ENCODE measurements at regions not wholly inside any gene's neighbourhood (a gene's known extent, or its start where the extent isn't known, plus 50 kb on each side); places are given as distances from the start of the nearest gene placed in this dataset.

GRCh38 chr7:137172105-137172590 lies 171.4 kb downstream of the PTN start:
- FAIRE-seq, result no peak
- no peak for DNase-seq (ENCODE audit: insufficient read length, low spot score)

GRCh38 chr7:137169282-137169698 lies 174.2 kb downstream of the PTN start:
- no peak for FAIRE-seq
- DNase-seq (ENCODE audit: insufficient read length, low spot score), result peak; percentile 23

DNA sequence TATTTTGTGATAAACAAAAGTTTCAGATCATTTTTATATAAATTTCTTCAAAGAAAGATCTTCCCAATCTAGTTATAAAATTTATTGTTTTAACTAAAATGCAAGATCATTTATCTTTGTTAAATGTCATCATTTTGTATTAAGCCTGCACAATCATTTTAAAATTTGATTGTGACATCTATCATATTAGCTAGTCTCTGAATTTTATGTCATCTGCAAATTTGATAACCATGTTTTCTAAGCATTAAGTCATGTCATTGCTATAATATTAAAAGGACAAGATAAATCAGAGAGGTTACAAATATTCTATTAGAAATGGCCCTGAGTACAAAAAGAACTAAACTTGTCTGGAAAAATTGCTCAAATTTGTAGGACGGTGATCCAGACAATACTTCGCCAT lies 175.9 kb downstream of the PTN start:
- FAIRE-seq (no peak), DNase-seq (ENCODE audit: insufficient read length, low spot score) (no peak)

DNA sequence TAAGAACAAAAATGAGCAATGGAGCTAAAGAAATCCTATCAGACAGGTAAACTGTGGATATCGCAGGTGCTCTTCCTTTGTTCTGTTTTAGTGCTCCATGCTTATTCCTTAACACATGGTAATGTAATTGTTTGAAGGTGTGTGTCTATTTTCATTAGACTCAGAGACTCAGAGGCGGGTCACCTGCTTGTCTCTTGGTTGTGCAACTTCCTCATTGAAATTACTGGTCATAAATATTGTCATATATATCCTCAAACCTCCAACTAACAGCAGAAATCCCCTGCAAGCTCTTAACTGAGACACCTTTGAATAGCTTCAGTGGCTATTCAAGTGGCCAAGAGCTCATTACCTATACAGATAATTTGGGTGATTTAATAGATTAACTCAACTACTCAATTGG lies 177.2 kb downstream of the PTN start:
- DNase-seq (ENCODE audit: insufficient read length, low spot score) (no peak), FAIRE-seq (no peak)

DNA sequence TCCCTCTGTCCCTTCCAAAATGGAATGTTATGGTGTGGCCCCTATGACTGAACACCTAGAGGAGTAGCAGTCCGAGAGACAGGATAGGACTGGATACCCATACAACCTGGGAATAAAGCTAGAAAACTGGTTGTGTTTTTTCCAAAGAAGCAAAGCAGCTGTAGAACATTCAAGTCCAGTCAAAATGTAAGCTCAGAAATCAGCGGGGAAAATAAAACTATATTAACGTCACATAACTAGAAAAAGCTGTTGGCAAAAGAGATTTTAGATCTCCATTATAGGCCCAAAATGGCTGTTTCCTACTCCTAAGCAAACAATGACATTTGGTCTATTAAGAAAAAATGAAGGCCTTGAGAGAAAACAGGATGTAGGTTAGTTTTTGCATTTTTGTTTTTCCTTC lies 177.7 kb downstream of the PTN start:
- no peak for FAIRE-seq

GRCh38 chr7:137165241-137165640 lies 178.3 kb downstream of the PTN start:
- DNase-seq (ENCODE audit: insufficient read length, low spot score) (no peak), FAIRE-seq (no peak)

More for the DNA sequence above, 177.7 kb downstream of the PTN start:
- no peak for DNase-seq (ENCODE audit: insufficient read length, low spot score)

DNA sequence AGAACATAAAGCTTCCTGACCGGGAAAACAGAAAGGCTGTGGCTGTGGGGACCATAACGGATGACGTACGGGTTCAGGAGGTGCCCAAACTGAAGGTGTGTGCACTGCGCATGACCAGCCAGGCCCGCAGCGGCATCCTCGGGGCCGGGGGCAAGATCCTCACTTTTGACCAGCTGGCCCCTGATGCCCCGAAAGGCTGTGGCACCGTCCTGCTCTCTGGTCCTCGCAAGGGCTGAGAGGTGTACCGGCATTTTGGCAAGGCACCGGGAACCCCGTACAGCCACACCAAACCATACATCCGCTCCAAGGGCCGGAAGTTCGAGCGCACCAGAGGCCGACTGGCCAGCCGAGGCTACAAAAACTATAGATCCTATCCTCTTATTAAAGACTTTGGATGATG lies 179.3 kb downstream of the PTN start:
- FAIRE-seq (no peak), DNase-seq (ENCODE audit: insufficient read length, low spot score) (no peak)

GRCh38 chr7:137160236-137160635 lies 183.3 kb downstream of the PTN start:
- no peak for FAIRE-seq

DNA sequence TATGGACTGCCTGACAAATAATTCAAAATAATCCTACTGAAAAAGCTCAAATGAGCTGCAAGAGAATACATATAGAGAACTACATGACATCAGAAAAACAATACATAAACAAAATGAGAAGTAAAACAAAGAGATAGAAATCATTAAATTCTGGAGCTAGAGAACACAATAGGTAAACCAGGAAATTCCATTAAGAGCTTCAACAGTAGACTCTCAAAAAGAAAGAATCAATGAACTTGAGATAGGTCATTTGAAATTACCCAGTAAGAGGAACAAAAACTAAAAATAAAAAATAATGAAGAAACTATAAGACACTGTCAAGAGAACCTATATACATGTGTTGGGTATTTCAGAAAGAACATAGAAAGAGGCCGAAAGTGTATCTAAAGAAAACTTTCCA lies 186.3 kb downstream of the PTN start:
- no peak for DNase-seq (ENCODE audit: insufficient read length, low spot score)
- no peak for FAIRE-seq

More at GRCh38 chr7:137160236-137160635, 183.3 kb downstream of the PTN start:
- DNase-seq (ENCODE audit: insufficient read length, low spot score), result no peak

DNA sequence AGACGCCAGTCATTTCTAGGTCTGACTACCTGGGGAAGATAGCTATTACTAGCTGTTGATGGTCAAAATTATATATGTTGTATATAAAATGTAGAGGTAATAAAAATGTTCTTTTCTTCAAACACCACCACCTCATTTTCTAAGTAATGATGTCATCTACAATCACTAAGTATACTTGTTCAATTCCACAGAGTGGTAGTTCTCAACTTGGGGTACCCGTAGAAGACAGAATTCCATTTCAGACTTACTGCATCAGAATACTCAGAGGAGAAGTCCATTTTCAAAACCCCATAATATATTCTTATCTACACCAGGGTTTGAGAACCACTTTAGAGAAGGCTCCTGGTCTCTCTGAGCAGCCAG lies 191.9 kb downstream of the PTN start:
- no peak for FAIRE-seq
- no peak for DNase-seq (ENCODE audit: insufficient read length, low spot score)

GRCh38 chr7:137151041-137151689 lies 192.4 kb downstream of the PTN start:
- DNase-seq (ENCODE audit: insufficient read length, low spot score) (no peak), FAIRE-seq (no peak)

DNA sequence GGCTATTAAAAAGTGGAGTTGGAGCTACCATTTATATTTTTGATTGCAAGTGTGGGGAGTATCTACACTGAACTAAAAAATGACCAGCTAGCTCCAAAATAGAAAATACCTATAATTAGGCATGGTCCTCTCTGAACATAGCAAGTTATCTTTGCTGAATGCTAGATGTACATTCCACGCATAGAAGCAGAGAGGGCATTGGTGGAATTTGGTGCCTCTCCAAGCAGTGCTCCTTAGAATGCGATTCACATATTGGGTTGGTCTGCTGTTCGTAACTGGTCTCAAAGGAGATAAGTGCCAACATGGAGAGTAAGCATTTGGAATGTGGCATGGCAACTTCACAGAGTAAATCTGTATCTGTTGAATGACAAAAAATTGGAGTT lies 196.2 kb downstream of the PTN start:
- no peak for DNase-seq (ENCODE audit: insufficient read length, low spot score)
- FAIRE-seq, result no peak

DNA sequence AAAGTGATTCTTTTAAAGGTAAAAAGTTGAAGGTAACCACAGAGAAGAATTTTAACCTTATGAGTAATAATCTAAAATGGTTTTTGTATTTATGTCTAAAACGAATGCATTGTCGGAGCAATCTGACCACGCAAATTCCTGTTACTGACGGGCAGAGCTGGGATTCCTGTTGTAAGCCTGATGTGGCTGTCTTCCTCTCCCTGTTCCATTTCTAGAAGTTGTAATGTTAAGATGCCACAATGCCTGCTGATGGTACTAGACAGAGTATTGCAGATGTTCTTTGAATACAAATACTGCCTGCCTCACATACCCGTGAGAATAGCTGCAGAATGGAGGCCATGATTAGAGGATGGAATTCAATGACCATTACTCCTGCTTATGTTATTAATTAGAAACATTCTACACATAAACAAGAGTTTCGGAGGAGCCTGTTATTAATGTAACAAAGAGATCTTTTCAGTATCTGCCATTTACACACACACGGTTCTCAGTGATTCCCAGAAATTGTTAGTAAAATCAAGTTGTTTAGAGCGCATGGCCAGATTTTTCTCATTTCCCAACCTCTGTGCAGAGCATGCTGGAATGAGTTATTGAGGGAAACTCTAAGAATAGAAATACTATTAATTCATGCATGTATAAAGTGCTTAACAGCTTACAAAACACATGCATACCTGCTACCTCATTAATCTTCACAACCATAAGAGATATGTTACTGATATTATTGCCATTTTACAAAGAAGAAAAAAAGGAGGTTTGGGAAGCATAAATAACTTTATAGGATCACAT lies 196.8 kb downstream of the PTN start:
- FAIRE-seq (no peak), DNase-seq (ENCODE audit: insufficient read length, low spot score) (peak; percentile 10)

- DNase-seq (ENCODE audit: insufficient read length, low spot score) (peak; percentile 13), FAIRE-seq (no peak)
Measured at GRCh38 chr7:137146012-137146455, 197.5 kb downstream of the PTN start.

DNA sequence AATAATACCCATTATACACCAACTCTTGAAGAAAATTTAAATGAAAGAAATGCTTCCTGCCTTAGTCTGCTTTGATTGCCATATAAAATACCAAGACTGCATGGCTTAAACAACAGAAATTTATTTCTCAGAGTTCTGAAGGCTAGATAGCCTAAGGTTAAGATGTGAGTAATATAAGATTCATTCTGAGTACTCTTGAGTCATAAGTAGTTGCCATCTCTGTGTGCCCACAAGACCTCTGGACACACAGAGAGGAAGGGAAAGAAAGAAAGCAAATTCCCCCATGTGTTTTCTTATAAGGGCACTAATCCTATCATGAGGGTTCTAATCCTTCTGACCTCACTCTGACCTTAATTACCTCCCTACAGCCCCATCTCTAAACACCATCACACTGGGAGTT lies 201.2 kb downstream of the PTN start:
- no peak for FAIRE-seq
- no peak for DNase-seq (ENCODE audit: insufficient read length, low spot score)

- DNase-seq (ENCODE audit: insufficient read length, low spot score) (no peak), FAIRE-seq (no peak)
Measured at GRCh38 chr7:137135654-137136350, 207.7 kb downstream of the PTN start.

DNA sequence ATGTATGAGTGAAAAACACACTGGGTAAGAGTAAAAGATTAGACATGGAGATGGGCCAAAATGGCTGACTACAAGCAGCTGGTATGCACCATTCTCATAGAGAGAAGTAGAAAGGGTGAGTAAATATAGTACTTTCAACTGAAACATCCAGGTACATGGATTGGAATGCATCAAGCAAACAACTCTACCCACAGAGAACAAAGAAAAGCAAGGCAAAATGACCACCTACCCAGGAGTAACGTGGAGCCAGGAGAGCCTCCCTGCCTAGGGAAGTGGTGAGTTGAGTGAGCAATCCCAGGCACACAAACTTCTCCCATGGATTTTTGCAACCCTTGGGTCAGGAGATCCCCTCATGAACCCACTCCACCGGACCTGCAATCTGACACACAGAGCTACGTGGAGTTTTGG lies 212.8 kb downstream of the PTN start:
- DNase-seq (ENCODE audit: insufficient read length, low spot score) (no peak), FAIRE-seq (no peak)

DNA sequence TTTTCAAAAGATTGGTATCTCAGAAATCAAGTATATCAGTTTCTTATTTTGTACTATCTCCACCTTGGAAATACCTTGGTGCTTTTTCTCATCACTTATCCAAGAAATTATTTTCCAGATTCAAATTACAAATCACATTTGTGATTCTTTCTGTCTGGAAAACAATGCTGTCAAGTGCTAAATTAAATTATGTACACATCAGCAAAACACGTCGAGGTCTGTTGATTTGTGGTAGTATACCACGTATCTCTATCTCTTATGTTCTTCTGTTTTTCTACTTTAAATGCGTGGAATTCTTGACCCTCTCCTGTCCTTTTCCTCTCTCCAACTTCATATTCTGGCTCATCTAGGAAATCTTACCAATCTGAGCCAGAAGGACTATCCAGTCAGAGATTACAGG lies 214.5 kb downstream of the PTN start:
- FAIRE-seq, result no peak
- no peak for DNase-seq (ENCODE audit: insufficient read length, low spot score)

GRCh38 chr7:137127806-137128205 lies 215.7 kb downstream of the PTN start:
- no peak for FAIRE-seq
- no peak for DNase-seq (ENCODE audit: insufficient read length, low spot score)

DNA sequence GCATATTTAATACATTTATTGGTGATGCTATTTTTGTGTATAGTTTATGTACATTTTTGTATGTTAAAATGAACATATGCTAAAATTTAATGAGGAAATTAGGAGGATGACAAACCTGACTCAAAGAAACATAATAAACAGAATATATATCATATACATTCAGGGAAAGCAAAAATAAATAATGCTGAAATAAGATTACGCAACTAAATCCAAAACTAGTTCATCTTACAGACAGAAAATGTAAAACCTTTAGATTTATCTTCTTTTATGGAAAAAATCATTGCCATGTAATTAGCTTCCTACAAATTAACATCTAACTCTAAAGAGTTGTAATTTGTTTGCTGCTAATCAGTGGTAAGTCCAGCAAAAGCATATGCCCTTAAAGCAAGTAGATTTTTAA lies 216.5 kb downstream of the PTN start:
- no peak for DNase-seq (ENCODE audit: insufficient read length, low spot score)
- no peak for FAIRE-seq

- no peak for FAIRE-seq
- no peak for DNase-seq (ENCODE audit: insufficient read length, low spot score)
Measured at GRCh38 chr7:137122145-137122544, 221.4 kb downstream of the PTN start.

DNA sequence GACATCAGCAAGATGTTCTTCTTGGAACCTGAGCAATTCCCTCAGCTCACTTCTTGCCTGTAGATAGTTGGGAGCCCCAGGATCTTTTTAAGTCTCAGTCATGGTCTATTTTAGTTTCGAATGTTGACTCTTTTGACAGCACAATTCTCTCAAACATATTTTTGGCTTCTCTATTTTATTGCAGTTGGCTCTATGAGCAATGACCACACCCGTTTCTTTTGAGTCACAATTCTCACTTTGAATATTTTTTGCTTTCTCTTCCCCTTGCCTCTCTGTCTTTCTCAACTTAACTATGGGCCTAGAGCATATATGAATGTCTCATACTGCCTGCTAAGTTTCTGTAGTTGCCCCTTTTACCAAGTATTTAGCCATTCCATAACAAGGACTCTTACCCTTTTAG lies 222.8 kb downstream of the PTN start:
- no peak for DNase-seq (ENCODE audit: insufficient read length, low spot score)
- FAIRE-seq, result no peak
